ENCODE measurements at regions not wholly inside any gene's neighbourhood (a gene's known extent, or its start where the extent isn't known, plus 50 kb on each side); places are given as distances from the start of the nearest gene placed in this dataset.

GRCh38 chrX:106450405-106450804 lies 161.4 kb upstream of the RADX start:
- TF ChIP-seq CTCF (IDR thresholded peaks at IDR 0.05) = no peak
- TF ChIP-seq ZFX (IDR thresholded peaks at IDR 0.05; ENCODE audit: borderline replicate concordance) = no peak

Data from 22Rv1 (cell line).